HCT116 (cell line): ENCODE measurements at regions not wholly inside any gene's neighbourhood (a gene's known extent, or its start where the extent isn't known, plus 50 kb on each side); places are given as distances from the start of the nearest gene placed in this dataset.
"Not testable (repeated sequence)": the region's sequence is repeated elsewhere in the genome, so short reads cannot be mapped to it uniquely, and the experiment has no call there.

ENCODE experiments used
- ATAC-seq: fragments of 200-7000 bp; cut with Tn5 transposase; 2 replicates; pipeline ENCODE4 v1.9.1; 2020; ENCODE audit warnings: mild to moderate bottlenecking, moderate library complexity
- BruUV-seq: library from RNA; stranded (reverse); fragments of 400-500 nt; replicated peaks from 2 replicates; lab custom pipeline; 2021; lab: Mats Ljungman, UMichigan
- CTCF ChIA-PET: fragments of 300-600 bp; sonication (Branson Sonifier 250); formaldehyde crosslinking; loops from one replicate; lab custom pipeline; 2021; ENCODE audit warnings: antibody characterized with exemption; lab: Charles Lee
- POLR2A ChIA-PET: fragments of 300-600, 350-600 bp; sonication (Branson Sonifier 250); formaldehyde crosslinking; loops from one replicate; lab custom pipeline; 2021; ENCODE audit warnings: antibody characterized with exemption; lab: Charles Lee
- RAD21 ChIA-PET, 2 experiments: fragments of 300-600 bp; sonication (Branson Sonifier 250); formaldehyde crosslinking; loops; one replicate each; lab custom pipeline; 2023; ENCODE audit warnings: low total read pairs in 2 of 2; ENCODE audit not compliant: uncharacterized antibody in 2 of 2, unreplicated experiment in 2 of 2, low non-redundant PET in 1 of 2; lab: Charles Lee
- DNase-seq: peaks from one replicate; pipeline ENCODE4 v3.0.0-alpha.2; 2010; ENCODE audit warnings: low read depth, low spot score
- H2AFZ ChIP-seq: fragments of 200-600 bp; shearing (Covaris generic), sonication (generic); 2 replicates; pipeline ENCODE4 v1.6.1; 2017; ENCODE audit warnings: low read depth, mixed run types, mixed read lengths, antibody characterized with exemption, low read length; ENCODE audit not compliant: poor library complexity, severe bottlenecking
- H3K27ac ChIP-seq: 2 replicates; pipeline ENCODE4 v1.5.1; 2012; ENCODE audit warnings: low read depth, low read length
- H3K27me3 ChIP-seq: fragments of 200-600 bp; sonication (generic); 2 replicates; pipeline ENCODE4 v1.6.1; 2016; ENCODE audit warnings: mixed run types, low read length, mixed read lengths; ENCODE audit not compliant: insufficient read depth
- H3K36me3 ChIP-seq, 2 experiments: fragments of 200-500 bp in 1 of 2; fragments of 200-600 bp in 1 of 2; sonication (Bioruptor generic) in 1 of 2; sonication (generic) in 1 of 2; 2 replicates each; pipeline versions ENCODE4 v1.5.1 to v1.6.1; 2014 to 2016; ENCODE audit warnings: low read length in 2 of 2, inconsistent platforms in 1 of 2, mixed read lengths in 1 of 2, mixed run types in 1 of 2; ENCODE audit not compliant: insufficient read depth in 2 of 2, control insufficient read depth in 1 of 2
- H3K4me1 ChIP-seq, 2 experiments: fragments of 200-600 bp in 1 of 2; sonication (generic) in 1 of 2; 2 replicates each; pipeline versions ENCODE4 v1.5.1 to v1.6.1; 2012 to 2017; ENCODE audit warnings: low read length in 2 of 2, inconsistent platforms in 1 of 2, mild to moderate bottlenecking in 1 of 2, mixed read lengths in 1 of 2, mixed run types in 1 of 2, moderate library complexity in 1 of 2; ENCODE audit not compliant: insufficient read depth in 2 of 2, control insufficient read depth in 1 of 2
- H3K4me2 ChIP-seq: fragments of 200-600 bp; sonication (generic); 2 replicates; pipeline ENCODE4 v1.6.1; 2017; ENCODE audit warnings: mixed run types, low read length, mixed read lengths
- H3K4me3 ChIP-seq, 2 experiments: fragments of 200-600 bp in 1 of 2; sonication (generic) in 1 of 2; replicated peaks in 1 of 2; 2 replicates each; pipeline ENCODE4 v1.5.1; 2011 to 2016; ENCODE audit warnings: low read length in 2 of 2, control low read depth in 1 of 2, low read depth in 1 of 2, mild to moderate bottlenecking in 1 of 2, mixed read lengths in 1 of 2, mixed run types in 1 of 2
- H3K79me2 ChIP-seq: fragments of 200-600 bp; sonication (generic); 2 replicates; pipeline ENCODE4 v1.6.1; 2017; ENCODE audit warnings: mild to moderate bottlenecking, mixed run types, low read length, moderate library complexity, mixed read lengths; ENCODE audit not compliant: insufficient read depth
- H3K9ac ChIP-seq: fragments of 200-600 bp; sonication (generic); 2 replicates; pipeline ENCODE4 v1.6.1; 2016; ENCODE audit warnings: low read length, mixed read lengths
- H3K9me2 ChIP-seq: fragments of 200-600 bp; sonication (generic), shearing (Covaris generic); 2 replicates; pipeline ENCODE4 v1.6.1; 2017; ENCODE audit warnings: mixed run types, mild to moderate bottlenecking, moderate library complexity; ENCODE audit not compliant: insufficient read depth
- H3K9me3 ChIP-seq, 2 experiments: fragments of 200-500 bp in 1 of 2; fragments of 200-600 bp in 1 of 2; sonication (Bioruptor generic) in 1 of 2; sonication (generic) in 1 of 2; 2 replicates each; pipeline ENCODE4 v1.6.1; 2014 to 2017; ENCODE audit warnings: low read length in 2 of 2, mixed read lengths in 2 of 2, inconsistent platforms in 1 of 2, low read depth in 1 of 2, mild to moderate bottlenecking in 1 of 2, mixed run types in 1 of 2, moderate library complexity in 1 of 2; ENCODE audit not compliant: control insufficient read depth in 1 of 2, insufficient read depth in 1 of 2
- H4K20me1 ChIP-seq: fragments of 200-600 bp; sonication (generic), shearing (Covaris generic); 2 replicates; pipeline ENCODE4 v1.6.1; 2017; ENCODE audit warnings: mixed run types, mild to moderate bottlenecking, moderate library complexity; ENCODE audit not compliant: insufficient read depth
- CBX3 ChIP-seq: IDR thresholded peaks from 2 replicates; pipeline ENCODE4 v1.6.1; 2012; ENCODE audit warnings: low read depth
- CEBPB ChIP-seq: IDR thresholded peaks from 2 replicates; pipeline ENCODE4 v1.6.1; 2012; ENCODE audit warnings: low read depth
- EGR1 ChIP-seq: IDR thresholded peaks from 2 replicates; pipeline ENCODE4 v1.6.1; 2012; ENCODE audit warnings: low read depth
- ELF1 ChIP-seq: IDR thresholded peaks from 2 replicates; pipeline ENCODE4 v1.6.1; 2012; ENCODE audit warnings: low read depth, borderline replicate concordance
- EZH2 ChIP-seq: fragments of 200-600 bp; sonication (generic); IDR thresholded peaks from 2 replicates; pipeline ENCODE4 v1.6.1; 2017; ENCODE audit warnings: antibody characterized with exemption, mixed run types
- EZH2phosphoT487 ChIP-seq: fragments of 200-600 bp; IDR thresholded peaks from 2 replicates; pipeline ENCODE4 v1.6.1; 2018; ENCODE audit warnings: antibody characterized with exemption, borderline replicate concordance
- FOSL1 ChIP-seq: IDR thresholded peaks from 2 replicates; pipeline ENCODE4 v1.6.1; 2012; ENCODE audit warnings: low read depth
- JUND ChIP-seq: IDR thresholded peaks from 2 replicates; pipeline ENCODE4 v1.6.1; 2012
- MAX ChIP-seq: IDR thresholded peaks from 2 replicates; pipeline ENCODE4 v1.6.1; 2012
- POLR2A ChIP-seq: IDR thresholded peaks from 2 replicates; pipeline ENCODE4 v1.7.0; 2011; ENCODE audit warnings: borderline replicate concordance; ENCODE audit not compliant: insufficient read depth, insufficient read length; ENCODE audit errors: extremely low read depth
- SP1 ChIP-seq: IDR thresholded peaks from 2 replicates; pipeline ENCODE4 v1.6.1; 2012; ENCODE audit warnings: low read depth
- SRF ChIP-seq: IDR thresholded peaks from 2 replicates; pipeline ENCODE4 v1.6.1; 2012; ENCODE audit warnings: low read depth
- TCF7L2 ChIP-seq: IDR thresholded peaks from 2 replicates; pipeline ENCODE4 v1.7.0; 2011; ENCODE audit warnings: borderline replicate concordance, inconsistent platforms; ENCODE audit not compliant: insufficient read depth, insufficient read length; ENCODE audit errors: extremely low read depth
- YY1 ChIP-seq: IDR thresholded peaks from 2 replicates; pipeline ENCODE4 v1.6.1; 2011; ENCODE audit warnings: low read length, low read depth, moderate library complexity, mild to moderate bottlenecking; ENCODE audit not compliant: insufficient replicate concordance; ENCODE audit errors: extremely low read depth
- ZFX ChIP-seq: fragments of 450-650 bp; IDR thresholded peaks from 2 replicates; pipeline ENCODE4 v1.6.1; 2017
- ZNF274 ChIP-seq: fragments of 200-500 bp; sonication (Bioruptor generic); IDR thresholded peaks from 2 replicates; pipeline ENCODE4 v1.6.1; 2014; ENCODE audit warnings: mild to moderate bottlenecking, low read depth, low read length, inconsistent platforms
- intact Hi-C: fragments of 100-400 bp; cut with micrococcal nuclease; formaldehyde crosslinking; loops from 2 replicates; pipeline ENCODE4 v1.10.0; 2022
- TF ChIP-seq, protein P1 (sequence below): IDR thresholded peaks from 2 replicates; pipeline ENCODE4 v1.6.1; 2012; ENCODE audit warnings: low read depth
- TF ChIP-seq, protein P2 (sequence below), 3 experiments: fragments of 200-600 bp in 1 of 3; sonication (generic) in 1 of 3; IDR thresholded peaks in 2 of 3; conservative IDR thresholded peaks in 1 of 3; 2 replicates each; pipeline ENCODE4 v1.5.1; 2012 to 2017; ENCODE audit warnings: low read depth in 2 of 3, low read length in 2 of 3, antibody characterized with exemption in 1 of 3, borderline replicate concordance in 1 of 3, control low read depth in 1 of 3, mild to moderate bottlenecking in 1 of 3, mixed read lengths in 1 of 3, mixed run types in 1 of 3, moderate library complexity in 1 of 3; ENCODE audit not compliant: insufficient read depth in 1 of 3

DNA sequence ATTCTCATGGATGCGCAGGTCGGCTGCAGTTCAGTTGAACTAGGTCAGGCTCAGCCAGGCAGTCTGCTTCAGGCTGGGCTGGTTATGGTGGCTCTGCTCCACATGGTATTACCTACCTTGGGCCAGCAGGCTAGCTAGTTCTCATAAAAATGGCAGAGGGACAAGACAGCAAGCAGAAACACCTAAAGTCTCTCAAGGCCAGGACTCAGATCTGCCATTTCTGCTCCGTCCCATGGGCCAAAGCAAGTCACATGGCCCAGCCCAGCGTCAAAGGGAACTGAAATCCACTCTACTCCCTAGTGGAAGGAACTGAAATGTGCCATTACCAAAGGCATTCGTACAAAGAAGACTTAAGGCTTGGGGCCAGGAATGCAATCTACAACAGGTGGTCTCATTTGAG is 160.0 kb downstream of the TMEM132E start:
- Histone ChIP-seq H3K9ac (no peak overlapping the region), H3K9me3 (no peaks in the 10 kb centered on the region), H3K79me2 (no peaks in the 10 kb centered on the region), H2AFZ (no peak overlapping the region), H4K20me1 (no peaks in the 10 kb centered on the region), H3K27ac (no peak overlapping the region), H3K36me3 (no peaks in the 10 kb centered on the region), H3K4me1 (no peaks in the 10 kb centered on the region), H3K9me2 (no peaks in the 10 kb centered on the region), H3K4me2 (no peak overlapping the region), H3K27me3 (peaks cover 63% of the 10 kb centered on the region), H3K4me3 (no peak overlapping the region)
- ChIA-PET POLR2A (no interaction called here), CTCF (no interaction called here), RAD21 (no interaction called here)
- DNase-seq (no peak), ATAC-seq (no peak)
- intact Hi-C loops: no loop called here
- no TSS peak for BruUV-seq
- no peak for TF ChIP-seq SP1
- TF ChIP-seq EGR1: no peak
- no peak for TF ChIP-seq CEBPB
- no peak for TF ChIP-seq EZH2phosphoT487
- no peak for TF ChIP-seq POLR2A
- TF ChIP-seq MAX: no peak
- TF ChIP-seq ZFX: no peak
- TF ChIP-seq TCF7L2: no peak
- TF ChIP-seq ELF1: no peak
- TF ChIP-seq SRF: no peak
- TF ChIP-seq, protein P1, sequence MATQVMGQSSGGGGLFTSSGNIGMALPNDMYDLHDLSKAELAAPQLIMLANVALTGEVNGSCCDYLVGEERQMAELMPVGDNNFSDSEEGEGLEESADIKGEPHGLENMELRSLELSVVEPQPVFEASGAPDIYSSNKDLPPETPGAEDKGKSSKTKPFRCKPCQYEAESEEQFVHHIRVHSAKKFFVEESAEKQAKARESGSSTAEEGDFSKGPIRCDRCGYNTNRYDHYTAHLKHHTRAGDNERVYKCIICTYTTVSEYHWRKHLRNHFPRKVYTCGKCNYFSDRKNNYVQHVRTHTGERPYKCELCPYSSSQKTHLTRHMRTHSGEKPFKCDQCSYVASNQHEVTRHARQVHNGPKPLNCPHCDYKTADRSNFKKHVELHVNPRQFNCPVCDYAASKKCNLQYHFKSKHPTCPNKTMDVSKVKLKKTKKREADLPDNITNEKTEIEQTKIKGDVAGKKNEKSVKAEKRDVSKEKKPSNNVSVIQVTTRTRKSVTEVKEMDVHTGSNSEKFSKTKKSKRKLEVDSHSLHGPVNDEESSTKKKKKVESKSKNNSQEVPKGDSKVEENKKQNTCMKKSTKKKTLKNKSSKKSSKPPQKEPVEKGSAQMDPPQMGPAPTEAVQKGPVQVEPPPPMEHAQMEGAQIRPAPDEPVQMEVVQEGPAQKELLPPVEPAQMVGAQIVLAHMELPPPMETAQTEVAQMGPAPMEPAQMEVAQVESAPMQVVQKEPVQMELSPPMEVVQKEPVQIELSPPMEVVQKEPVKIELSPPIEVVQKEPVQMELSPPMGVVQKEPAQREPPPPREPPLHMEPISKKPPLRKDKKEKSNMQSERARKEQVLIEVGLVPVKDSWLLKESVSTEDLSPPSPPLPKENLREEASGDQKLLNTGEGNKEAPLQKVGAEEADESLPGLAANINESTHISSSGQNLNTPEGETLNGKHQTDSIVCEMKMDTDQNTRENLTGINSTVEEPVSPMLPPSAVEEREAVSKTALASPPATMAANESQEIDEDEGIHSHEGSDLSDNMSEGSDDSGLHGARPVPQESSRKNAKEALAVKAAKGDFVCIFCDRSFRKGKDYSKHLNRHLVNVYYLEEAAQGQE: no peak
- TF ChIP-seq EZH2: no peak
- TF ChIP-seq, protein P2, sequence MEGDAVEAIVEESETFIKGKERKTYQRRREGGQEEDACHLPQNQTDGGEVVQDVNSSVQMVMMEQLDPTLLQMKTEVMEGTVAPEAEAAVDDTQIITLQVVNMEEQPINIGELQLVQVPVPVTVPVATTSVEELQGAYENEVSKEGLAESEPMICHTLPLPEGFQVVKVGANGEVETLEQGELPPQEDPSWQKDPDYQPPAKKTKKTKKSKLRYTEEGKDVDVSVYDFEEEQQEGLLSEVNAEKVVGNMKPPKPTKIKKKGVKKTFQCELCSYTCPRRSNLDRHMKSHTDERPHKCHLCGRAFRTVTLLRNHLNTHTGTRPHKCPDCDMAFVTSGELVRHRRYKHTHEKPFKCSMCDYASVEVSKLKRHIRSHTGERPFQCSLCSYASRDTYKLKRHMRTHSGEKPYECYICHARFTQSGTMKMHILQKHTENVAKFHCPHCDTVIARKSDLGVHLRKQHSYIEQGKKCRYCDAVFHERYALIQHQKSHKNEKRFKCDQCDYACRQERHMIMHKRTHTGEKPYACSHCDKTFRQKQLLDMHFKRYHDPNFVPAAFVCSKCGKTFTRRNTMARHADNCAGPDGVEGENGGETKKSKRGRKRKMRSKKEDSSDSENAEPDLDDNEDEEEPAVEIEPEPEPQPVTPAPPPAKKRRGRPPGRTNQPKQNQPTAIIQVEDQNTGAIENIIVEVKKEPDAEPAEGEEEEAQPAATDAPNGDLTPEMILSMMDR (IDR thresholded peaks at IDR 0.05 in 2 of 3, conservative IDR thresholded peaks at IDR 0.05 in 1 of 3; ENCODE audit: borderline replicate concordance in 1 of 3, insufficient read depth in 1 of 3, low read depth in 2 of 3, low read length in 2 of 3): no peak
- TF ChIP-seq YY1: no peak
- no peak for TF ChIP-seq CBX3
- no peak for TF ChIP-seq ZNF274
- no peak for TF ChIP-seq FOSL1
- TF ChIP-seq JUND: no peak

- peaks cover 63% of the 10 kb centered on the region for H3K27me3 ChIP-seq
- H2AFZ ChIP-seq, H3K9ac ChIP-seq, H3K4me3 ChIP-seq, H3K36me3 ChIP-seq, H4K20me1 ChIP-seq, CTCF ChIA-PET, H3K4me2 ChIP-seq, POLR2A ChIA-PET, H3K9me2 ChIP-seq, intact Hi-C loops, H3K27ac ChIP-seq, RAD21 ChIA-PET, H3K9me3 ChIP-seq, ATAC-seq, H3K4me1 ChIP-seq, BruUV-seq, DNase-seq, H3K79me2 ChIP-seq: not testable (repeated sequence)
These were observed 158.3 kb downstream of the TMEM132E start for GRCh38 chr17:34737673-34738072.
